Colonic mucosa (tissue), 4 donors: ENCODE measurements at regions not wholly inside any gene's neighbourhood (a gene's known extent, or its start where the extent isn't known, plus 50 kb on each side); places are given as distances from the start of the nearest gene placed in this dataset.

Experiments used
- DNase-seq: peaks from one replicate; pipeline ENCODE4 v3.0.0-alpha.2; 2020
- H3K27ac ChIP-seq: fragments of 200-600 bp; one replicate; pipeline ENCODE4 v1.8.0; 2021
- H3K27me3 ChIP-seq: fragments of 200-600 bp; one replicate; pipeline ENCODE4 v1.8.0; 2021
- H3K36me3 ChIP-seq: fragments of 200-600 bp; one replicate; pipeline ENCODE4 v1.8.0; 2021
- H3K4me1 ChIP-seq: fragments of 200-600 bp; one replicate; pipeline ENCODE4 v1.8.0; 2021; ENCODE audit warnings: mild to moderate bottlenecking
- H3K4me3 ChIP-seq: fragments of 200-600 bp; one replicate; pipeline ENCODE4 v1.8.0; 2021
- H3K9ac ChIP-seq, 2 donors: one replicate each; pipeline ENCODE4 v1.7.0; 2013; ENCODE audit warnings: control low read depth in 2 of 2, low read depth in 2 of 2, low read length in 2 of 2
- H3K9me3 ChIP-seq: fragments of 200-600 bp; one replicate; pipeline ENCODE4 v1.8.0; 2021
- intact Hi-C: fragments of 100-400 bp; cut with DNase I; formaldehyde crosslinking; loops from one replicate; pipeline ENCODE4 v1.14.1; 2022
- TF ChIP-seq, protein P1 (sequence below): fragments of 200-600 bp; IDR thresholded peaks from one replicate; pipeline ENCODE4 v1.8.0; 2022; ENCODE audit warnings: antibody characterized with exemption, mild to moderate bottlenecking
- donor health status: healthy.
- donor health status: DM: no; HTN: no; CAD: no.
- donor health status: DM: no; HTN: no; CAD: no.

GRCh38 chr15:68497206-68497910 is 65.4 kb upstream of the ITGA11 start:
- H3K36me3 ChIP-seq = no peaks in the 10 kb centered on the region
- no peak for DNase-seq
- TF ChIP-seq, protein P1, sequence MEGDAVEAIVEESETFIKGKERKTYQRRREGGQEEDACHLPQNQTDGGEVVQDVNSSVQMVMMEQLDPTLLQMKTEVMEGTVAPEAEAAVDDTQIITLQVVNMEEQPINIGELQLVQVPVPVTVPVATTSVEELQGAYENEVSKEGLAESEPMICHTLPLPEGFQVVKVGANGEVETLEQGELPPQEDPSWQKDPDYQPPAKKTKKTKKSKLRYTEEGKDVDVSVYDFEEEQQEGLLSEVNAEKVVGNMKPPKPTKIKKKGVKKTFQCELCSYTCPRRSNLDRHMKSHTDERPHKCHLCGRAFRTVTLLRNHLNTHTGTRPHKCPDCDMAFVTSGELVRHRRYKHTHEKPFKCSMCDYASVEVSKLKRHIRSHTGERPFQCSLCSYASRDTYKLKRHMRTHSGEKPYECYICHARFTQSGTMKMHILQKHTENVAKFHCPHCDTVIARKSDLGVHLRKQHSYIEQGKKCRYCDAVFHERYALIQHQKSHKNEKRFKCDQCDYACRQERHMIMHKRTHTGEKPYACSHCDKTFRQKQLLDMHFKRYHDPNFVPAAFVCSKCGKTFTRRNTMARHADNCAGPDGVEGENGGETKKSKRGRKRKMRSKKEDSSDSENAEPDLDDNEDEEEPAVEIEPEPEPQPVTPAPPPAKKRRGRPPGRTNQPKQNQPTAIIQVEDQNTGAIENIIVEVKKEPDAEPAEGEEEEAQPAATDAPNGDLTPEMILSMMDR = no peak
- no peaks in the 10 kb centered on the region for H3K27me3 ChIP-seq
- no peak overlapping the region for H3K4me3 ChIP-seq
- intact Hi-C loops = no loop called here
- H3K9ac ChIP-seq = no peak overlapping the region
- H3K9me3 ChIP-seq = no peaks in the 10 kb centered on the region
- H3K4me1 ChIP-seq = no peaks in the 10 kb centered on the region
- H3K27ac ChIP-seq = no peak overlapping the region

- intact Hi-C loops = no loop called here
- Histone ChIP-seq H3K9ac (no peak overlapping the region), H3K27me3 (no peaks in the 10 kb centered on the region), H3K9me3 (no peaks in the 10 kb centered on the region), H3K4me3 (no peak overlapping the region), H3K4me1 (no peaks in the 10 kb centered on the region), H3K36me3 (no peaks in the 10 kb centered on the region), H3K27ac (no peak overlapping the region)
- DNase-seq = no peak
- TF ChIP-seq, protein P1 = no peak
Measured at GRCh38 chr15:68498076-68498475, 66.1 kb upstream of the ITGA11 start.

GRCh38 chr15:68499620-68500312 is 67.8 kb upstream of the ITGA11 start:
- H3K27ac ChIP-seq = no peak overlapping the region
- no peaks in the 10 kb centered on the region for H3K4me1 ChIP-seq
- H3K36me3 ChIP-seq = no peaks in the 10 kb centered on the region
- H3K27me3 ChIP-seq = no peaks in the 10 kb centered on the region
- intact Hi-C loops = no loop called here
- no peak overlapping the region for H3K4me3 ChIP-seq
- no peak overlapping the region for H3K9ac ChIP-seq
- TF ChIP-seq, protein P1 = no peak
- H3K9me3 ChIP-seq = no peaks in the 10 kb centered on the region
- DNase-seq = no peak

DNA sequence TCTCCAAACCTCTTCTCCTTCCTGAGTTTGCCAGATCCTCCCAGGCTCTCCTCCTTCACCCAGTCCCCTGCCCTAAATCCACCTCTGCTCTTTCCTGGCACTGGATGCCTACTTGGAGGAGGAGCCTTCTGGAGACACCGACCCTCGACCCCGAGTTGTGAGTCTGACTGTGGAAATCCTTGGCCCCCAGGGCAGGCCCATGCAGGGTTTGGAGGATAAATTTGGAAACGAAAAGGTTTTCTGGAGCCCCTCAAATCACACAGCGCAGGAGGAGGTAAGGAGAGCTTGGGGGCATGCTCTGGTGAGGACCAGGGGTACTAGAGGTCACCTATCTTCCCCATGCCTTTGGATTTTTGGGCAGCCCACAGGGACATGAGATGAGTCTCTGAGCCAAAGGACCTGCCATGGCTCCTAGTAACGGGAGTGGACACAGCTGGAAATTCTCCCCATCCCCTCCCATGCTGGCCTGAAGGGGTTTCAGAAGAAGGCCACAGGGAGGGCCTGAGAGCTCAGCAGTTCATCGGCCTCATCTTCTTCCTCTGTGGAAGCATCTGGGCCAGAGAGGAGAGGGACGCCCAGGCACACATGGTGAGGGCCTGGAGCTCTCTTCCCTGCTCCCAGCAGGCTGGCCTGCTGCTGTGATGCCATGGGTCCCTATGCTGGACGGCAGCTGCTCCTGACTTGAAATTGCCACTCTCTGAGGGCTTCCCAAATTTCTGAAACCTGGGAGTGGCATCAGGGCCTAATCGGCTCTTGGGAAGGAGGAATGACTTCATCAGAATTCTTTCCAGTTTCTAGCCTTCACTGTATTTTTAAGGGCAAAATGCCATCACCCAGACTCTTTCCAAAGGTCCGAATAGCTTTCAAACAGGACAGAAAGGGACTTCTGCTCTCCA is 68.6 kb upstream of the ITGA11 start:
- Histone ChIP-seq H3K9ac (no peak overlapping the region), H3K36me3 (no peaks in the 10 kb centered on the region), H3K4me1 (no peaks in the 10 kb centered on the region), H3K4me3 (no peak overlapping the region), H3K9me3 (no peaks in the 10 kb centered on the region), H3K27ac (no peak overlapping the region), H3K27me3 (no peaks in the 10 kb centered on the region)
- DNase-seq = no peak
- intact Hi-C loops = no loop called here
- TF ChIP-seq, protein P1 = no peak

DNA sequence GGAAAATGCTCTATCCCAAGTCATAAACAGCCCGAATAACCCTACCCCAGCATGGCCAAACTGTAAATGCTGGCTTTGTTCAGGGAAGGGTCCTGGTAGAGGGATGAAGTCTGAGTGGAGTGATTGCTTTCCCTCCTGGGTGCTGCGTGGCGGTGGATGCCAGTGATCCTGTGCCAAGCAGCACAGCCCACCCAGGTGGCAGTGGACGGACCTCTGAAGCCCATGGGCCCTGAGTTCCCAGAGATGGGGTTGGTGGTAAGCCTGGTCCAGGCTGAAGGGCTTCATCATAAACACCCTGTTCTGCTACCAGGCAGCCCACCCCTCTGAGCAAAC is 69.3 kb upstream of the ITGA11 start:
- H3K9ac ChIP-seq = no peak overlapping the region
- no peak overlapping the region for H3K27ac ChIP-seq
- no peak for DNase-seq
- TF ChIP-seq, protein P1 = no peak
- no peak overlapping the region for H3K4me3 ChIP-seq
- no peaks in the 10 kb centered on the region for H3K36me3 ChIP-seq
- H3K9me3 ChIP-seq = no peaks in the 10 kb centered on the region
- H3K27me3 ChIP-seq = no peaks in the 10 kb centered on the region
- H3K4me1 ChIP-seq = no peaks in the 10 kb centered on the region
- intact Hi-C loops = no loop called here
